ENCODE measurements at regions not wholly inside any gene's neighbourhood (a gene's known extent, or its start where the extent isn't known, plus 50 kb on each side); places are given as distances from the start of the nearest gene placed in this dataset.

GRCh38 chr4:106659371-106659770, 290.8 kb upstream of the GIMD1 start:
- TF ChIP-seq CTCF (IDR thresholded peaks at IDR 0.05), result no peak
- no peak for TF ChIP-seq POLR2A (IDR thresholded peaks at IDR 0.05)
